ENCODE measurements at regions not wholly inside any gene's neighbourhood (a gene's known extent, or its start where the extent isn't known, plus 50 kb on each side); places are given as distances from the start of the nearest gene placed in this dataset.

GRCh38 chr1:5497503-5497902 lies 494.7 kb downstream of the NPHP4 start:
- no peak for DNase-seq (ENCODE audit: low read depth in 2 of 2)

GRCh38 chr1:5495596-5496410 lies 496.4 kb downstream of the NPHP4 start:
- DNase-seq (ENCODE audit: low read depth in 2 of 2) = no peak

DNA sequence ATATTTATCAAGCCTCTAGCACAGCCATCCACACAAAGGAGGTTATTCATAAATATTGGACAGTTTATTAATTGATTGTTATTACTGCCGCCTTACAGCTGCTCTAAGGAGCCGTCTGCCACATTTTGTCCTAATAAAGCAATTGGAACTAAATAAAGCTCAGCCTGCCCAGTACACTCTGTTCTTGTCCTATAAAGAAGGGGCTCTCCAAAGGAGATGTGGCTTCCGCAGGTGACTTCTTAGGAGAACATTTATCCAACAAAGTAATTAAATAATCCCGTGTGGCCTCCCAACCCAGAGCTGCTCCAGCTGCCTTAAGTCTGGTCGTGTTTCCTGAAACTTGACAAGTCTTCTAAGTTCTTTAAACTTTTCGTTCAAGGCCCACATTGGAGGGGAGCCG lies 497.7 kb downstream of the NPHP4 start:
- DNase-seq (ENCODE audit: low read depth in 2 of 2) = no peak

- DNase-seq (ENCODE audit: low read depth in 2 of 2) = no peak
Observed at GRCh38 chr1:5493851-5494311, 498.3 kb downstream of the NPHP4 start.

- DNase-seq (ENCODE audit: low read depth in 2 of 2) = no peak
Observed at GRCh38 chr1:5493275-5493674, 498.9 kb downstream of the NPHP4 start.

DNA sequence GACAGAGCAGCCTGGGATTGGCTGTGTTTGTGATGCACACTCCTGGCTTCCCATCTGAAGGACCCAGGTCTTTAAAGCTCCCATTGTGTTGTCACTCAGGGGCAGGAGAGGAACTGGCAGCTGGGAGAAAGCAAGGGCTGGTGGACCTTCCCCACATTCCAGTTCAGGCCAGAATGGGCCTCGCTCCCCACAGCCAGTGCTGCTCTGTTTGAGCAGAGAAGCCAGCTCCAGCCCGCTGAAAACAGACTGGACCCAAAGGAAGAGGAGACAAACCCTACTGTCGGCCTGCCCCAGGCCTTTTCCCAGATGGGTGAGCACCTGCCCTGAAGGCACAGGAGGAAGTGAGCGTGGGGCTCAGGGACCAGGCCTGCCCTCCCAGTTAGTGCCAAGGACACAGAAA lies 499.4 kb downstream of the NPHP4 start:
- DNase-seq (ENCODE audit: low read depth in 2 of 2) = no peak

DNA sequence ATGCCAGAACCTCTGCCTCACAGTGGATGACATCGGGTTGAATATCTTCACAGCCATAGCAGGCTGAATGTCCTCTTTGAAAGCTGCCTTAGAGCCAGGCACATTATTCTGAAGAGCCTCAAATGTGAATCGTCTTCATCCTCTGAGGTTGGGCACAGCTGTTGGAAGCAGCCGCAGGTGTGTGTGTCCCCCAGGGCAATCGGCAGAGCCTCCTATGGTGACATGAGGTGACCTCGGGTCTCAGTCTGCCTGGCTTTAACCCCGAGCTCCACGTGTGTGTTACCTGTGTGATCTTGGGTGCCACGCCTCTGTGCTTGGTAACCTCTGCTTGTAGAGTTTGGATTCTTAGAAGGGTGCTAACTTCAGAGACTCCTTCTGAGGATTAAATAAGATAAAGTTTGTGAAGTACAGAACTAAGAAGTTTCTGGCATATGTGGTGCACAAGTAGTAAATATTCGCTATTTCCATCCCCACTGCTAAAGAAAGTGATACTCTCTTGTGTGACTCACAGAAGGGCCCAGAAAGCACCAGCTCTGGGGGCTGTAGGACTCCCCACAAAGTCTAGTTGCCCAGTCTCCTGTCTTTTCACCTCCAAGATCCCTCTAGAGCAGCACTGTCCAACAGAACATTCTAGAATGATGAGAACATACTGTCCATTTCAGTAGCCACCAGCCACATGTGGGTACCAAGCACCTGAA lies 500.9 kb downstream of the NPHP4 start:
- DNase-seq (ENCODE audit: low read depth in 2 of 2) = no peak

- DNase-seq (ENCODE audit: low read depth in 2 of 2) = no peak
Observed at GRCh38 chr1:5490635-5491034, 501.6 kb downstream of the NPHP4 start.

DNA sequence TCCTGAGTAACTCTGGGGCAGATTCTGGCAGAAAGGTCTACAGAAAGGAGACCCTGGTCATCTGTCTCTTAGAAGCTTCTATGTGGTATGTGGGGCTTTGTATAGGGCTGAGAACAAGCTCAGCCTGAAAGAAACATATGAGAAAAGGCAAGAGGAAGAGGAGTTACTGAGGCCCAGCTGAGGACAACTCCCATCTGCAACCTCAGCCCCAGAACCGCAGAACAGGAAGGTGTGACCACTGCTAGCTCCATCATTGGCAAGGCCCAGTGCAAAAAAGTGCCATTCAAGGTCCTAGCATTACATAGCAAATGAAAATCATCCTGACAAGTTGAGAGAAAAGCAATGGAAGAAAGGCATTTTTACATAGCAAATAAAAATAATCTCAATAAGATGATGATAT lies 503.8 kb downstream of the NPHP4 start:
- no peak for DNase-seq (ENCODE audit: low read depth in 2 of 2)

DNA sequence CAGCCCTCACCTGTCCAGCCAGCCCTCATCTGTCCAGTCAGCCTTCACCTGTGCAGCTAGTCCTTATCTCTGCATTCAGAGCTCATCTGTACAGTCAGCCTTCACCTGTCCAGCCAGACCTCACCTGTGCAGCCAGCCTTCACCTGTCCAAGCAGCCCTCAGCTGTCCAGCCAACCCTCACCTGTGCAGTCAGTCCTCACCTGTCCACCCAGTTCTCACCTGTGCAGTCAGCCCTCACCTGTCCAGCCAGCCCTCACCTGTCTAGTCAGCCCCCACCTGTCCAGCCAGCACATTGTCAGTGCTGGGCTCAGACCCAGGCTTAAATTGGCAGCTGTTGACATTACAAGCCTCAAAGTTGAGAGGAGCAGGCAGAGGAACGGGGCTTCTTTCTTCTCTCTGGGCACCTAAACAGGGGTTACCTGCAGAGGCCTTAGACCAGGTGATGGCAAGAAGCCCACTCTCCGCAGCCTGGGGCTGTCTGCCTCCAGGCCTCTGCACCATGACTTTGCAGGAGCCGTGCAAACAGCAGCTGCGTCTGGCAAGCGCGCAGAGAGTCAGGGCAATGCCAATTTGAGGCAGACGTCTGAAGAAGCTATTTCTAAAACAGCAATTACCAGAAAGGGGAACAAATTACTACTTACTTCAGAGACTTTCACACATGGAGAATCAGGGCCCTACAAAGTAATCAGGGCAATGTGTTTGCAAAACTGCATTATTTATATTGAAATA lies 506.1 kb downstream of the NPHP4 start:
- no peak for DNase-seq (ENCODE audit: low read depth in 2 of 2)

DNA sequence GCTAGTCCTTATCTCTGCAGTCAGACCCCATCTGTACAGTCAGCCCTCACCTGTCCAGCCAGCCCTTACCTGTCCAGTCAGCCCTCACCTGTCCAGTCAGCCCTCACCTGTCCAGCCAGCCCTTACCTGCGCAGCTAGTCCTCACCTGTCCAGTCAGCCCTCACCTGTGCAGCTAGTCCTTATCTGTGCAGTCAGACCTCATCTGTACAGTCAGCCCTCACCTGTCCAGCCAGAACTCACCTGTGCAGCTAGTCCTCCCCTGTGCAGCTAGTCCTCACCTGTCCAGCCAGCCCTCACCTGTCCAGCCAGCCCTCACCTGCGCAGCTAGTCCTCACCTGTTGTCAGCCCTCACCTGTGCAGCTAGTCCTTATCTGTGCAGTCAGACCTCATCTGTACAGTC lies 506.8 kb downstream of the NPHP4 start:
- no peak for DNase-seq (ENCODE audit: low read depth in 2 of 2)

DNA sequence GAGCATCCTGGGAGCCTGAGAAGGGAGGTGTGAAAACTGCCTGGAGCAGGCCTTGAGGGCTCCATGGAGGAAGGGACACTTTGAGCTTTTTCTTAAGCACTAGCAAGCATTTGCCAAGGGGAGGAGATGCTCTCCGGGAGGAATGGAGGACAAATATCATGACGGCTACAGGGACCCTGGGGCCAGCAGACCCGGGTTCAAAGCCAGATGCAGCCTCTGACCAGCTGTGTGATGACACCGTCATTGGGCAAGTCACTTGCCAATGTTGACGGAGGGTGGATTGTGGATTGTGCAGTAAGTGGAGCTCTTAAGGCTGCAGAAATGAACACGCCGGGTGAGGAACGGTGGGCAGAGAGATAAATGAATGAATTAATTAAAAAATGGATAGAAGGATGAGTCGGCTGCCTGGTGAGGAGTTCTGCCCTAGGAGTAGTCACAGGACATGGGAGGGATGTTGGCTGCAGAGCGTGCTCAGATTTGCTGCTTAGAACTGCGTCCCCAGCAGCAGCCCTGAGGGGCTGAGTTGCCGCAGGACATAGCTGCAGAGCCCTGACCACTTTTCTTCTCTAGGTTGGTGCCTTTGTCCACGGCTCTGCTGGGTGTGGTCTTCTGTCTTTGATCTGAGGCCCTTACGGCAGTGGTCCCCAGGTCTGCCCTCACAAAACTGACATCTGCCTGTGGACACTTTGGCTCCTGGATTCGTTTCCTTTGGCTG lies 507.6 kb downstream of the NPHP4 start:
- DNase-seq (ENCODE audit: low read depth in 2 of 2) = no peak

DNA sequence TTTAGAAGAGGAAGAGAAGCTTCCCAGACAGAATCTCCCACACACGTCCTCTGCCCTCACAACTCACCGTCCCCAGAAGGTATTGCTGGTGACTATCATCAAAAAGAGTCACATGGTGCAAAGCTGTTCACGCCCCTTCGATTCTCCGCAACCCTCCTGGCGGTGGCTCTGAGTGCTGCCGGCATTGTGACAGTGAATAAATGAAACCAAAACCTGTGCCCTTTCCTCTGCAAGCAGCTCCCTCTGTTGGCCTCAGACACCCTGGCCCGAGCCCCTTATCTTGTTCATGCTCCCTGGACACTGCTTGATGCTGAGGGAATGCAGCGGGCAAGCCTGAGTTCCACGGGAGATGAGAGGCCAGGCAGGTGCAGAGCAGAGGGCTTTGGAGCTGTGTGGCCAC lies 510.3 kb downstream of the NPHP4 start:
- DNase-seq (ENCODE audit: low read depth in 2 of 2) = peak; percentile 12 to 14

DNA sequence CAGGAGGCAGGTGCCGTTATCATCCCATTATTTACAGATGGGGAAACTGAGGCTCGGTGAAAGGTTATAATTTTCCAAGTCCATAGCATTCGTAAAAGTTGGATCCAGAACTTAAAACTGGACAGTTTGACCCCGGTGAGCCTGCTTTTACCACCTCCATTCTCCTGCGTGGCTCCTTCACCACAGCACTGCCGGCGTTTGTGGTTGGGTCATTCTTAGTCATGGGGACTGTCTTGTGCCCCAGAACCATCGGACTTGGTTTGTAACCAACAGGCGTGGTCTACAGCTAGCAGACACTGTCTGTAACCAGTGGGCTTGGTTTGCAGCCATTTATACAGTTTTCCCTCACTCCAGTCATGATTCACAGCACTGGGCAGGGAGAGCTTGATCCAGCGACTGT lies 511.3 kb downstream of the NPHP4 start:
- DNase-seq (ENCODE audit: low read depth in 2 of 2) = no peak

GRCh38 chr1:5479876-5480646 lies 512.2 kb downstream of the NPHP4 start:
- no peak for DNase-seq (ENCODE audit: low read depth in 2 of 2)

DNA sequence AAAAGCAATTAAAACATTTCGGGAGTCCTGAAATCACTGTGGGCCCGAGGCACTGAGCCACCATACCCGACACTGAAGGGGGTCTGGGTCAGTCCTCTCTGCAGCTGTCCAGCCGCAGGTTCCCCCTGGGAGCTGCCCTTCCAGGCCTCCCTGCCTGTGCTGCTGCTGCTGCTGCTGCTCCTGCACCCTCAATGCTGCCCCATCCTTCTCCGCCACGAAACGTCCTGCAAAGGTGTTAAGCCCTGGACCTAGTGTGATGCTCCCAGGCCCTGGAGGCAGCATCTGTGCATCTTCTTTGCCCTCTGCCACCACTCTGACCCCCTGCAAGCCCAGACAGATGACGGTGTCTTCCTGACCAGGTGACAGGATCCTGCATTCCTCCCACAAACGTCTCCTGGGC lies 513.3 kb downstream of the NPHP4 start:
- DNase-seq (ENCODE audit: low read depth in 2 of 2) = no peak

GRCh38 chr1:5478156-5478695 lies 514.0 kb downstream of the NPHP4 start:
- DNase-seq (ENCODE audit: low read depth in 2 of 2) = no peak

GRCh38 chr1:5477716-5478115 lies 514.5 kb downstream of the NPHP4 start:
- no peak for DNase-seq (ENCODE audit: low read depth in 2 of 2)

DNA sequence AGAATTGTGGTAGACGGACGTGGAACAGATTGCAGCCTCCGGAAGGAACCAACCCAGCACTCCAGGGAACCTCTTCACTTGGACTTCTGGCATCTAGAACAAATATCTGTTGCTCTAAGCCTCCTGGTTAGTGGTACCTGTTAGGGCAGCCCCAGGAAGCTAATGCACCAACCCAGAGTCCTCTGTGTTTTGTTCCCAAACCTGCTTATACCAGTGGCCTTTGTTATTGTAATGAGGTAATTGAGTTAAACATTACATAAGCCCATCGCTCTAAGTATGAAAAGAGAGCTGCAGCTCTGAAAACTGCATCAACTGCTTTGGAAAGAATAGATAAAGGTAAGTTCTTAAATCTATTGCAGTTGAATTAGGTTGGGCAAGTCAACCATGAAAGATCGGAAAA lies 516.7 kb downstream of the NPHP4 start:
- no peak for DNase-seq (ENCODE audit: low read depth in 2 of 2)

DNA sequence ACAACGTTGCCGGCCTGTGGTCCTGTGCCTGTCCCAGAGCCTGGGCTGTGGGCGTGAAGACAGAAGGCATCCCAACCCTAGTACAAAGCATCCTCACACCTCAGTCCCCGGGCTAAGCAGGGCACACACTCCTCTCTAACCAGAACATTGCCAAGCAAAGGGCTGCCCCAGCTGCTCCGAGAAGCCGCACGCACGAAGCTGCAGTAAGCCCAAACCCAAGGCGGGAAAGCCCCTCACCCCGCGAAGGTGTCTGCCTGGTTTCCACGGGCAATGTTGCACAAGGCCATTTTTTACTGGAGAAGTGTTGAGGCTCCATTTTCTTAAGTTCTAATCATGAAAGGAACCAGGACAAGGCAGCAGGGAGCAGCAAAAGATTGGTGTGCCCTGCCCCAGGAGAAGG lies 519.0 kb downstream of the NPHP4 start:
- DNase-seq (ENCODE audit: low read depth in 2 of 2) = no peak

DNA sequence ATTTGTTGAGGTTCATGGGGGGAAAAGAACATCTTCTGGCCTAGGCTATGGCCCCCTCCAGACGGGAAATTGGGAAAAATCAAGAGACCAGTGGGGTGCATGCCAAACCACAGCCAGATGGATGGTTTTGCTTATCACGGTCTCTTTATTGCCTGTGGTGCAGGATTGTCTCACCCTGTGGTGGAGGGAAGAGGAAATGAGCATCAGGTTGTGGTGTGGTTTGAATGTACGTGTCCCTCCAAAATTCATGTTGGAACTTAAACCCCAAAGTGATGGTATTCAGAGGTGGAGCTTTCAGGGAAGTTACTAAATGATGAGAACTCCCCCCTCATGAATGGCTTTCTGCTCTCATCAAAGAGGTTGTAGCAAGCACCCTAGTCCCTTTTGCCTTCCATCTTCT lies 525.7 kb downstream of the NPHP4 start:
- no peak for DNase-seq (ENCODE audit: low read depth in 2 of 2)

Measured in stimulated activated CD4-positive, alpha-beta T cell treated with anti-CD3 and anti-CD28 coated beads, Interleukin-4, amount 100 ng/mL, for 48 hours (primary cell).